GM21619 (cell line): ENCODE measurements at regions not wholly inside any gene's neighbourhood (a gene's known extent, or its start where the extent isn't known, plus 50 kb on each side); places are given as distances from the start of the nearest gene placed in this dataset.

Experiments
- ATAC-seq: cut with Tn5 transposase; IDR thresholded peaks from one replicate; pipeline ENCODE4 v1.9.1; 2021; ENCODE audit not compliant: unreplicated experiment

DNA sequence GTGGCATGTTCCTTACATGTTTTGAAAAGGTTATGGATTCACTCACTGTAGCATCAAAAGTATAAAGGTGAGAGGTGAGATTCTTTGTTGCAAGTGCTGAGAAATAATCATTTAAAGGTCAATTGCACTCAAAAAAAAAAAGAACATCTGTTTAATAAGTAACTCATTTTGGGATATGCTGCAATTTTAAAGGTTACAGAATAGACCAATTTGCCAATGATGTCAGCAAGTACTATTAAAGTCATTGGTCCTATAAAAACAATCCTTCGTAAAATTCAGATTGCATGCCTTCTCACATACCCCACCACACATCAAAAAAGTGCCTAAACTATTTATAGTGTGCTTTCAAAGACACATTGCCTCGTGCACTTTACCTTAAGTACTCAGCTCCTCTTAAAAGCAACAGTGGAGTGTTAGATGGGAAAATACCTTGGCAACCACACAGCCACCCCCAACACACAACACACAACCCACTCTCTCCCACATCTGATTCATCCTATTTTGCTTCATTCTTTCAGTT is 218.2 kb upstream of the ADGRL2 start:
- ATAC-seq = no peak

DNA sequence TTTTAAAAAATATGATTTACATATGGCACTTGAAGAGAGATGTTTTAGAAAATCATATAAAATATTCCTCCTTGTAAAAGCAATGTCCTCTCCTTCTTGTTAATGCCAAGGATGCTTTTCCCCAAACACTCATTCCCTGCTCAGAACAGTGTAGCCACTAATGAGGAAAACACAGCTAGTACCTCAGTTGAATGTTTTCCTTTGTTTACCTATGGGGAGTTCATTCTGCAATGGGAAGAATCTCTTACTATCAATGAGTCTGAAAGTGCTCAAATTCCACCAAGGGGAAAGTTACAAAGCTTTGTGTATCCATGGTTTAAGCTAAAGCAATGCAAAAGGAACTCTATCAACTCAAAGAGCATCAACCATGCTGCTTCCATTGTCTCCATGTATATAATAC is 221.9 kb upstream of the ADGRL2 start:
- no peak for ATAC-seq

DNA sequence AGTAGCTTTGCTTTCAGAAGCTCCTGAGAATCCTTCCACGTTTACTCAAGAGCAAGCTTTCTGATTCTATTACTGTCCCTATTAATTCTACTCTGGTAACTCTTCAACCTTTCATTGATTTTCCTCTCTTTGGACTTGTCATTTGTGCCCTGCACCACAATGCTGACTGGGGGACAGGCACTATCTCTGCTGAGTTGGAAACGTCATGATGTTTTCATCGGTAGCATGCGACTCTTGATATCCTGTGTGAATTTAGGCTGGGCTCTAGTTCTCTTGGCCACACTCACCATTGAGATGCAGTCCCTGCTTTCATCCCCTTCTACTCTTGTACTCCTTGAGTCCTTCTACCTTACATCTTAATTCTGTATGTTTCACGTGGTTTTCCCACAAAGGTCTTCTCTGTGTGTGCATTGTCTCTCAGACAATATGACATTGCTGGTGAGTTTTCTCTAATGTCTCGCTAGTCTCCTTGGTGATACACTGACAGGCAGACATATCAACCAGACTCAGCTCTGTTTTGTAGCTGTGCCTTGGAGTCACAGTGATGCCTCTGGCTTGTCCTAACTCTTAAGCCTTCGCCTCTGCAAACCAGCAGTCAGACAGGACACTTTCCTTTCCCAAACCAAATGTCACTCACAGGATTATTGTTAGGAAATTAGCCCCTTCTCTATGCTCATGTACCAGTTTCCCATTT is 223.6 kb upstream of the ADGRL2 start:
- no peak for ATAC-seq

DNA sequence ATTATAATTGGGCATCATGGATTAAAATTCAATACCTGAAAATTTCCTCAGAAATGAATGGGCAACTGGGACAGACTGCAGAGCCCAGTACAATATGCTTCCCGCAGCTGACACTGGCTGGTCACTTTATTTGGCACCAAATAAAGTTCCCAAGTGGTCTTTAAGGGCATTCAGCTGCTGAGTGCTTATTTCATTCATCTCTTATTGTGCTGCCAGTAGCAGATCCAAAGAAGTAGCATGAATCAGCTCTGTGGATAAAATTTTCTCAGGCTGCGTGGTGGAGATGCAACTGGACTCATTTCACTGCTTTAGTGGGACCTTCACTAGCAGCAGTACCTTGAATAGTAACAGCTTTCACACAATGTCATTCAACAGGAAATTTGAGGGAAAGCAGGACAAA is 226.3 kb upstream of the ADGRL2 start:
- ATAC-seq = no peak

DNA sequence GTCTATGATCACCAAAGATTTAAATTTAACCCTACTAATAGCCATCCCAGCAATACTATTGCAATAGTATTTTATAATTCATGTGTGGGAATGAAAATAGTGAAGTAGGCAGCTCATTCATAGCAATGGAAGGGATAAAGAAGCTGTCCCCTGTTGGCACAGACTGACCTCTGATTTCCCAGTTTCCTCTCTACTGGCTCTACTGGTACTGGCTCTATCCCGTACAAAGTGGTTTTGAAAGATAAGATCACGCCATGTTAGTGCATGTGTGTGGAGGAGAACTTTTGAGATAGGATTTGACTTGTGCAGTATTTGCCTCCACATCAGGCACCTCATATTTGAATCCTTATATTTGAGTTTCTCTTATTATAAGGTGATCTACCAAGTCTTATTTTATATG is 227.3 kb upstream of the ADGRL2 start:
- ATAC-seq = no peak

DNA sequence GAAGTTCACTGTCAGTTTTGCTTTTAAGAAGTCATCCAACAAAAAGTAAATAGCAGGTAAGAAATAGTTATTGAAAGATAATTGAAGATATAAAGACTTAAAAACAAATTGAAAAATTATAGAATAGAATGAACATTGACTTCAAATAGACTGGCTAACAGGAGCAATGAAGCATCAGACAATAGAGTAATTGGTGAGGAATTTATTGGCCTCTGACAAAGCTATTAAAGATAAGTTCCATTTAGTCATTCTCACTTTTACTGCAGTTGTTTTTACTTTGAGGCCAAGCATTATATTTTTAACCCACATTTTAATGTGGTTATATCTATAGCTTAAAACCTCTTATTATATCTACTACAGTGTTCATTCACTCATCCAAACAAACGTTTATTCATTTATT is 228.8 kb upstream of the ADGRL2 start:
- no peak for ATAC-seq

DNA sequence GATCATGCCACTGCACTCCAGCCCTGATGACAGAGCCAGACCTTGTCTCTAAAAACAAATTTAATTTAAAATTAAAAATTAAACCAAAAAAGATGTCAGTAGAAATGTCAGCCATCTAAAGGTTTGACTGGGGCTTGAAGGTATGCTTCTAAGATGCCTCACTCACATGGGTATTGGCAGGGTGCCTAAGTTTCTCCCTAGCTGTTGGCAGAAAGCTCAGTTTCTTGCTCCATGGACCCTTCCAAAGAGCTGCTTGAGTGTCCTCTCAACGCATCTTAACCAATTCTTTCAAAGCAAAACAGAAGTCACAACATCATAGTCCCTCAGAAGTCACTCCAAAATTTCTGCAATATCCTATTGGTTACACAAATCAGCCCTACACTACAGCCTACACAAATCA is 231.0 kb upstream of the ADGRL2 start:
- ATAC-seq = no peak

DNA sequence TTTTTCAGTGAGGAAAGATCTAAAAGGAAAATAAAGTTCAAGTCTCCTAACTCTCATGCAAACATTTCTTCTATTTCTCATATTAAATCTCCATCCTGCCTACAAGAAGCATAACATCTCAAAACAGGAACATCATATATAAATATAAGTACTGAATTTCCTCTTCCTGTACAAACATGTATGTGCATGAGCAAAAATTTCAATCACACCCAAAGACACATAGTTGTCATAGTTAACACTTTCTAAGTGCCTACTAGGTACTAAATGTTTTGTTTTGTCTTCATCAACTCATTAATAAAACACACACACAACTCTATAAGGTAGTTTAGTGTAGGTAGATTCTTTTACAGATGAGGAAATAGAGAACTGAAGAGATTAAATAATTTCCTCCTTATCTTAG is 237.1 kb upstream of the ADGRL2 start:
- no peak for ATAC-seq

DNA sequence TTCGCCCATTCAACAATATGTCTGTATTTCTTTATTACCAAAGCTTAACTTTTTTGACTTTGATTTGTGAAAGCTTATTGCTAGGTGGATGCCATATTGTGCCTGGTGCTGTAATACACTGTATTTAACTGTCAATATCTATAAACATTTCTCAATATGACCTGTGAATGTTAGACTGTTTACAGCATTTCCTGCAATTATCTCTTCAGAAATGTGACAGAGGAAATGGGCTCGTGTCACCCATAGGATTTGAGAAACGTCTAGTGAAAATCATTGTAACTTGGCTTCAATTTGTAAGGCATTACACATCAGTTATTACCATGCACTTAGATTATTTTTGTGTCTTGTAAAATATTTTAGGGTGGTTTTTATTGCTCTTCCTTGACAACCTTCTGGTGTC is 237.8 kb upstream of the ADGRL2 start:
- no peak for ATAC-seq

DNA sequence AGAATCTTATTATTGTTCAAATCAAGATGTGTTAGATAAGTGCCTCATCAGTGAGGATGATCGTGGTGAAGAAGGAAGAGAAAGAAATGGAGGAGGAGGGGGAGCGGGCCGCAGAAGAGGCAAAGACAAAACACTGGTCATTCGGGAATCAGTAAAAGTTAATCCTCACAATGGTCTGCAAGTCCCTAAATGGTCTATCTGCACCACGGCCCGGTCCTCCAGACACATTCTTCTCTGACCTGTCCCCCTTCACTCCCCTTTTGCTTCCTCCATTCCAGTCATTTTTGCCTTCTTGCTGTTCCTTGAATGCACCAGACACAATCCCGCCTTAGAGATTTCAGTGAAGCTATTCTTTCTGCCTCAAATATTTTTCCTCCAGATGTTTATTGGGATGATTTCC is 240.1 kb upstream of the ADGRL2 start:
- no peak for ATAC-seq

DNA sequence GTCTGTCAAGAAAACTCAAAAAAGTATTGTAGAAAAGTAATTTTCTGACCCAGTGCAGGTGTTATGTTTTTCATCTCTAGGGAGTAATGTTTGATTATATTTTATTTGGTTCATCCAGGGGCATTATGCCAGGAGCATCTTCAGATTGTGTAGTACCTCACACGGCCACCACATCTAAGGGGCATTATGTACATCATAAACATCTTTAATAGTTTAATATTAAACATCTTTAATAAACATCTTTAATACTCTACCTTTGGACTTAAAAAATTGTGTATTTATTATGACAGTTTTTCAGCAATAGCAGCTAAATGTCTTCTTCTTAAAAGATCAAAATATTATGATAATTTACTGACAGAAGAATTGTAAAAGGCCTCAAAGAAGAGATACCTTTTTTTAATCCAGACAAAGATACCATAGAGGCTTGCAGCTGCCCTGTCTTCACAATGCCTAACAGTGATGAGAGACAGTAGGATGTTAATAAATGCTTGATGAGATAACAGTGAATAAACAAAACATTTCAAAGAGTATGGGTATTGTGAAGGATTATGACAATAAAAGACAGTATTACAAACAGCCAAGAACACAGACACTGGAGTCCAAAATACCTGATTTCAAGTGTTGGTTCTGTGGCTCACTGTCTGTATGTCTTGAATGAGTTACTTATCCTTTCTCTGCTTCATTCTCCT is 240.9 kb upstream of the ADGRL2 start:
- ATAC-seq = no peak

DNA sequence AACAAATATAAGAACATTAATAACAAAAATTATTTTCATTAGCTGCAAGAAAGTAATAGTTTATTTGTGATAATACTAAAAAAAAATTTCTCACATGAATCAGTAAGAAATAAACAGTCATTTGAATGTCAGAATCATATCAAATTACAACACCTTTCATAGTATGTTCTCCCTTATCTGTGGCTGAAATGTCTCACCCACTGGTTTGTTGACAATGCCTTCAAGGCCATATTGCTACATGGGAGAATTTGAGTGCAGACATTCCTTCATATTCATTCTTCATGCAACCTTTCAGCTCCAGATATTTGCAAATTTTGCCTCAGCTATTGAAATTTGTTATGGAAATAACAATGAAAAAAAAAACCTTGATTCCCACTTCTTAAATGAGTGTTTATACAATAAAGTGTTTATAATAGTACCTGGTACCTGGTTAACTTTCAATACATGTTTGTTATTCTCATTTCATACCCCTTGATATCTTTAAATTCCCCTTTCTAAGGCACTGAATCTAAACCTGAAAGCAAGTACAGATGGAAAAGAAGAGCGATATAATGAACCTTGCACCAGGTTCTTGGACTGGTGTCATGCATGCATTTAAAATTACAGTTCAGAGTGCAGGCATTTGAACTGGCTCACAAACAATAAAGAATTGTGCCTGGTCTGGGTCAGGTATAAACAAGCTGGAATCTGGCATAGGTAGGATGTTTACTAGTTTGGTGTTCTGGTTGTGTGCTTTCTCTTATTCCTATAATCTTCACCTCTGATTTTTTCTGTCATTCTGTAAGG is 242.2 kb upstream of the ADGRL2 start:
- no peak for ATAC-seq

DNA sequence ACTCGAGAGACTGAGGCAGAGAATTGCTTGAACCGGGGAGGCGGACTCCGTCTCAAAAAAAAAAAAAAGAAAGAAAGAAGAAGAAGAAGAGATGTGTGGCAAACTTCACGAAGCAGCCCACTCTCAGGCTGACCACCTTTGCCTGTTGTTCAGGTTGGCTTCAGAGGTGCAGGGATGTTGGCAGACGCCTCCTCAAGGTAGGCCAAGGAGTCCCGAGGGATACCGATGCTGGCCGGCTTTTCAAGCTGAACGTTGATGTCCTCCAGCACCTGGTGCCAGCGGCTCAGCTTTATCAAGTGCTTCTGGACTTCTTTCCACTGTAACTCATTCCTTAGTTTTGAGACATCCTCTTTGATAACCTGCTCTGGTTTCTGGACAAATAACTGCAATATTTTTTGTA is 243.8 kb upstream of the ADGRL2 start:
- no peak for ATAC-seq

DNA sequence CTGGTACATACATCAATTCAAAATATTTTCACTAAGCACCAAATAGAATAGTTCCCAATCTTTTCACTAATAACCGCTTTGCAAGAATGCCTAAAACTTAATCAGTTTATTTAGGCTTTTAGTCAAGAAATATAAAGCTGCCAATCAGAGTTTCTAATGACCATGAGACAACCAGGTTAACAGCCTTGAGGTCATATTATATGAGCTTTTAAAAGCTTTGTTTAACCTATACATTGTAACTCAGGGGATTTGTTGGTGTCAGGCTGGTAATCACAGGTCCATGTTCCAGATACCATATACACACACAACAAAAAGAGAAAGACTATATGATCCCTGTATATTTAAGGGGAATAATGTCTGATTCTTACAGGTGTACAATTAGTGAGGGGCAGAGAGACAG is 246.2 kb upstream of the ADGRL2 start:
- no peak for ATAC-seq

DNA sequence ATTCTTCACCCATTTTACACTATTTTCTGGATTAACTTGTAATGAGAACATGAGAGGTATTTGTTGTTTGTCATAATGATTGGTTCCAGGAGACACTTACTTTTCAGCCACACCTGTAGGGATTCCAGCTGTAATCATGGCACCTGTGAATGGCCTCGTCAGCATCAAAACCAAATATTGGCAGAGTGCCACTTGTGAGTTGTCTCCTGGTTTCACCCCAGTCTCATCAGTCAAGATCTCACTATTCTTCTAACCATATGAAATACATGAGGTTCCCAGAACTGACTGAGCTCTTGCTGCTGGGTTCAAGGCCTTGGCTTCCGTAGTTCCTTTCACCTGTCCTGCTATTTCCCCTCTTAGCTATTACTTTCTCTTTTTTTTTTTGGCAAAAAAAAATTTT is 246.6 kb upstream of the ADGRL2 start:
- ATAC-seq = no peak

DNA sequence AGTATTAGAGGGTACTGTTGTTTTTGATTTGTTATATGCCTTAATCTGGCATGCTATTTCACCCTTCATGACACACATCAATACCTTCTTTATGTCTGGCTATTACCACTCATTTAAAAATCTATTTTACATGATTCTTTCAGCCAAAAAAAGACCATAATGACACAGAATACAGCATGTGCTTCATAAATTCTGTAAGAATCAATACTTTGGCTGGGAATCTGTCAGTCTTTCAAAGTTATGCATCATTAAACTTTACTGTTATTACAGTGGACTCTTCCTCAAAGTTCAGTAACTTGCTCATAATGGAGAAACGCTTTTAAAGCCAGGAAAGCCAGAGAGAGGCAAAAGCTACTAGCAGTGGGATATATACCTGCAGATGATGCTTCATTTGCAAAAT is 247.2 kb upstream of the ADGRL2 start:
- ATAC-seq = no peak

DNA sequence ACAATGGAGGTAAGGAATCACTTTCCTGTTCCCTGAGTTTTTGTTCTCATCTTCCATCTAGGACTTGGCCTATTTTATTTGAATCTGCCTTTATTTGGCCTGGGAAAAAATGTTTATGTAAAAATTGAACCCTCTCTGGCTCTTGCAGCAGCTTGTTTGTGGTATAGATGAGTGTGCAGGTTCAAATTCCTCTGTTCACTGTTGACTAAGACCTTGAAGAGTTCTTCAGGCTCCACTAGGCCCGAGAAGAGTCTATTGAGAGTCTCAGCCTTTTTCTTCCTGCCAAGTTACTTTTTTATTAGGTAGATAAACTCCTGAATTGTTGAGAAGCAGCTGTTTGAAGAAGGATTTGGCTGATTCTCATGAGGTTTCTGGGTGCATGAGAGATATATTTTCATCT is 248.8 kb upstream of the ADGRL2 start:
- ATAC-seq = no peak

DNA sequence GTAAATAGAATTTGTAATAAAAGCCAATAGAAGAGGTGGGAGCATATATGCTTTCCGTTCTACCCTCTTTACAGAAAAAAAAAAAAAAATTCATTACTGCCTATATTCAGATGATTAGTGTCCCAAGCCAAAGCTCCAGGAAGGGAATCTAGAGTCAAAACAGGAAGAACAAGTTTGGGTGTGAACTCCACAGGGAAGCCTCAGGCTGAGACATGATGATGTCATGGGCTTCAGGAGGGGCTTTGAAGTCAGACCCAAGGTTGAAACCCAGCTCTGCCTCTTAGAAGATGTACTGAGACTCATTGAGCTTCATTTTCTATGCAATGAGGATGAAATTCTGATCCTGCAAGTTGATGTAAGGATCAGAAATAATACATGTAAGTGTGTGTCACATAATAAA is 250.0 kb upstream of the ADGRL2 start:
- ATAC-seq = no peak

DNA sequence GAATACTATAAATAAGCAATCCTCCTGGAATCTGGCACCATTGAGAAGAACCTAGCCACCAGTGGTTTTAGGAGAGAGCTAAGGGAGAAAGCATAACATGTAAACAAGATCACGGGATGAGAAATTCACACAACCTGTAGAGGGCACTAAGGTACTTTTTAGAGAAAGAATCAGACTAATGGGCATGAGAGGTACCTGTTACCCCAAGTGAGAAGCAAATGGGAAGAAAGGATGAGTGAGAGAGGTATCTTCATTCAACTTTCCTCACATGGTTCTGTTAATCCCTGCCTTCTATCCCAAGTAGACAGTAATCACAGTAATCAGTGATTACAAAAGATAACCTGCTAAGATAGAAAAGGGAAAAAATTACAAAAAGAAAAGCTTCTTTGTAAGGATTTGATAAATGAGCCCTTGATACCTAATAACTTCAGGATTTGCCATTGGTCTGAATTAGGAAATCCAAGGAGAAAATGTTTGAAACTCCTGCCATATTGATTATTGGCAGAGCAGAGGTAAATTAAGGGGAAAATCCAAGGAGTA is 251.1 kb upstream of the ADGRL2 start:
- ATAC-seq = peak; percentile 46

DNA sequence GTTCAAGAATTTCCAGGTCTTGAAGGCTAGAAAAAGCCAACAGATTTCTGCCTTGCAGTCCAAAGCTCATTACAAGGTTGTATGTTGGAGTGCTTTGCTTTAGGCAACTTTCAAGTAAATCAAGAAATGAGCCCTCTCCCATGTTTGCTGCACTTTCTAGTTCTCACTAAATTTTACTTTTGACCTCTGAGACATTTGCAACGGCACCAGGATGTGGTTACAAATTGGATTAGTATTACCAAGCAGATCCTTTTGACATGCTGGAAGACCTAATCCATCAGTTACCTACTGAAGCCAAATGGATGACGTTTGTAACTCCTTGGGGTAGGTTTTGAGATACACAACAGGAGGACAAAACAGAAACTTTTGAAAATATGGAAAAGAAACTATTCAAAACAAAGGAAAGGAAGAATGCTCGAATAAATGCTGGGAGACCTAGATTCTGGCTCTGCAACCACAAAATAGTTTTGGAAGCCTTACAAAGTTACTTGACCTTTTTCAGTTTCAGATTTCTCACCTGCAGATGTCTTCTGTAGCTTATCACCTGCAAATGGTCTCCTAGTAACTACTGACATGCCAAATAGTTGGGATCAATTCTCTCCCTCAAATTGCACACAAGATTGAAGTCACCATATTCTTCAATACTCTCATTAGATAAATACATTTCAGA is 251.7 kb upstream of the ADGRL2 start:
- ATAC-seq = peak; percentile 56

DNA sequence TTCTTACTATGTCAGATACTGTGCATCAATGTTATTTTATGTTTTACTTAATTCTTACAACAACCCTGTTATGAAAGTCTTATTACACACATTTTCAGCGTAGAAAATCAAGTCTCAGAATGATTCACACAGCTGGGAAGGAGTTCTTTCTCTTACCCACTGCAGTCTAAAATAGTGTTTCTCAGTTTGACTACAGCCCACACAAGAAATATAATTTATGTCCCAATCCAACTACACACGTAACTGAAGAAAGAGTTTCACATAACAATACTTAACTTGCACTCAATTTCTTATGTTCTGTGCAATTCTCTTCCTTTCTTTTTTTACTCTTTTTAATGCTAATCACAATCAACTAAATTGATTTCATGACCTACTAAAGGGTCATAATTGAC is 252.8 kb upstream of the ADGRL2 start:
- peak; percentile 68 for ATAC-seq
